ENCODE measurements at regions not wholly inside any gene's neighbourhood (a gene's known extent, or its start where the extent isn't known, plus 50 kb on each side); places are given as distances from the start of the nearest gene placed in this dataset.

DNA sequence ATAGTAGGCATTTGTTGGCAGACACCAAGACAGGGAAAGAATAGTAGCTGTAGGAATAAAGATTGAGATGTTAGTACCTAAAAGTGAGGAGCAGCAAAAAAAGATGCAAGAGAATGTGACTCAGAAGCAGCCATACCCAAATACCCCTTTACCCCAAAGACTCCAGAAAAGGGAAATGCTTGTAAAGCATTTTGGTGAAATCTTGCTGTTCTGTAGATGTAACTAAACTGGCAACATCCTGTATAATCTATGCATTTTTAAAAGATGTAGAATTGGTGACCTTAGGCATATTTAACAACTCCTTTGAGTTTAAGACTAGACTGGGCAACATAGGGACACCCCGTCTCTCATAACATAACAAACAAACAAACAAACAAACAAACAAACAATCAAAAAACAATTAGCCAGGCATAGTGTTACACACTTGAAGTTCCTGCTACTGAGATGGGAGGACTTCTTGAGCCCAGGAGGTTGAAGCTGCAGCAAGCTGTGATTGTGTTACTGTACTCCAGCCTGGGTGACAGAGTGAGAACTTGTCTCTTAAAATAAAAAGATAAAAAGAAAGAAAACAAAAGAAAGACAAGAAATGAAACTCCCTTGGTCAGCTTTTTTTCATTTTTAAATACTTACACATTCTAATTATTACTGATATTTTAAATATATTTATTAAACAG is 361.5 kb upstream of the KCNH8 start:
- no peak overlapping the region for H3K4me3 ChIP-seq (ENCODE audit: severe bottlenecking)
- ATAC-seq (ENCODE audit: low read depth) (no peak), DNase-seq (ENCODE audit: low spot score) (no peak)
- TF ChIP-seq, protein P1, sequence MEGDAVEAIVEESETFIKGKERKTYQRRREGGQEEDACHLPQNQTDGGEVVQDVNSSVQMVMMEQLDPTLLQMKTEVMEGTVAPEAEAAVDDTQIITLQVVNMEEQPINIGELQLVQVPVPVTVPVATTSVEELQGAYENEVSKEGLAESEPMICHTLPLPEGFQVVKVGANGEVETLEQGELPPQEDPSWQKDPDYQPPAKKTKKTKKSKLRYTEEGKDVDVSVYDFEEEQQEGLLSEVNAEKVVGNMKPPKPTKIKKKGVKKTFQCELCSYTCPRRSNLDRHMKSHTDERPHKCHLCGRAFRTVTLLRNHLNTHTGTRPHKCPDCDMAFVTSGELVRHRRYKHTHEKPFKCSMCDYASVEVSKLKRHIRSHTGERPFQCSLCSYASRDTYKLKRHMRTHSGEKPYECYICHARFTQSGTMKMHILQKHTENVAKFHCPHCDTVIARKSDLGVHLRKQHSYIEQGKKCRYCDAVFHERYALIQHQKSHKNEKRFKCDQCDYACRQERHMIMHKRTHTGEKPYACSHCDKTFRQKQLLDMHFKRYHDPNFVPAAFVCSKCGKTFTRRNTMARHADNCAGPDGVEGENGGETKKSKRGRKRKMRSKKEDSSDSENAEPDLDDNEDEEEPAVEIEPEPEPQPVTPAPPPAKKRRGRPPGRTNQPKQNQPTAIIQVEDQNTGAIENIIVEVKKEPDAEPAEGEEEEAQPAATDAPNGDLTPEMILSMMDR (IDR thresholded peaks at IDR 0.05; ENCODE audit: poor library complexity, severe bottlenecking), result no peak
- H3K9me3 ChIP-seq (ENCODE audit: severe bottlenecking), result no peaks in the 10 kb centered on the region
- no peaks in the 10 kb centered on the region for H3K4me1 ChIP-seq (ENCODE audit: insufficient read depth, poor library complexity, severe bottlenecking)
- no peaks in the 10 kb centered on the region for H3K36me3 ChIP-seq (ENCODE audit: low read depth)
- no peak overlapping the region for H3K27ac ChIP-seq (ENCODE audit: poor library complexity, severe bottlenecking)
- no peaks in the 10 kb centered on the region for H3K27me3 ChIP-seq (ENCODE audit: insufficient read depth, poor library complexity, severe bottlenecking)

DNA sequence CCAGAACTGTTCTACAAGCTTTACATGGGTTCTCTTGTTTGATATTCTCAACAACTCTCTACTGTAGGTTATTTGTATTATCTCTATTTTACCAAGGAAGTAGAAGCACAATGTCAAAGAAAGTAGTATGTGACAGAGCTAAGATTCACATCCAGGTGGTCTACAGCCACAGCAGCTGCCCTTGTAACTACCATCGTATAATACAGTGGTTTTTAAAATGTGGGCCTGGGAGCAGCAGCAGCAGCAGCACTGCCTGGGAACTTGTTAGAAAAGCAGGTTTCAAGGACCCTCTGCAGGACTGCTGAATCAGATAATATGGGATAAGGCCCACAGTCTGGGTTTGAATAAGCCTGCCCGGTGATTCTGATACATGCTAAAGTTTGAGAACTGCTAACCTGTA is 357.1 kb upstream of the SATB1 start:
- Histone ChIP-seq H3K36me3 (ENCODE audit: low read depth) (no peaks in the 10 kb centered on the region), H3K9me3 (ENCODE audit: severe bottlenecking) (no peaks in the 10 kb centered on the region), H3K27me3 (ENCODE audit: insufficient read depth, poor library complexity, severe bottlenecking) (no peaks in the 10 kb centered on the region), H3K27ac (ENCODE audit: poor library complexity, severe bottlenecking) (no peak overlapping the region), H3K4me3 (ENCODE audit: severe bottlenecking) (no peak overlapping the region), H3K4me1 (ENCODE audit: insufficient read depth, poor library complexity, severe bottlenecking) (no peaks in the 10 kb centered on the region)
- ATAC-seq (ENCODE audit: low read depth) (no peak), DNase-seq (ENCODE audit: low spot score) (no peak)
- TF ChIP-seq, protein P1 (IDR thresholded peaks at IDR 0.05; ENCODE audit: poor library complexity, severe bottlenecking), result no peak

DNA sequence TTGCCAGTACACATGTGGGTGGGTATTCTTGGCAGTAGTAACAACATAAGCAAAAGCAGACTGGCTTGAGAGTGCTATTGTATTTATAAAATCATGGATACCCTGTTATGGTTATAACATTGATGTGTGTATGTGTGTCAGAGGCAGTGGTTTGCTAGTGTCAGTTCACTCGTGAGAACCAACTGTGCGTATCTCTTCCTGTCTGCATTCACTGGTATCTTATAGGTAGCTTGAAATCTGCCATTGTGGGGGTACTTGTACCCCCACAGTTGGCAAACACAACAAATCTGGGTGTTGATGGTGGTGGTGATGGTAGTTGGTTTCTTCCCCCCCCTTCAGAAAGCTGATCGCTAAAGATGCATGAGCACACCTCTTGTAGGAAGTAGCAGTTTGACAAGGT is 355.8 kb upstream of the SATB1 start:
- DNase-seq (ENCODE audit: low spot score) (no peak), ATAC-seq (ENCODE audit: low read depth) (no peak)
- TF ChIP-seq, protein P1 (IDR thresholded peaks at IDR 0.05; ENCODE audit: poor library complexity, severe bottlenecking), result no peak
- Histone ChIP-seq H3K27ac (ENCODE audit: poor library complexity, severe bottlenecking) (no peak overlapping the region), H3K36me3 (ENCODE audit: low read depth) (no peaks in the 10 kb centered on the region), H3K27me3 (ENCODE audit: insufficient read depth, poor library complexity, severe bottlenecking) (no peaks in the 10 kb centered on the region), H3K4me3 (ENCODE audit: severe bottlenecking) (no peak overlapping the region), H3K4me1 (ENCODE audit: insufficient read depth, poor library complexity, severe bottlenecking) (no peaks in the 10 kb centered on the region), H3K9me3 (ENCODE audit: severe bottlenecking) (no peaks in the 10 kb centered on the region)

DNA sequence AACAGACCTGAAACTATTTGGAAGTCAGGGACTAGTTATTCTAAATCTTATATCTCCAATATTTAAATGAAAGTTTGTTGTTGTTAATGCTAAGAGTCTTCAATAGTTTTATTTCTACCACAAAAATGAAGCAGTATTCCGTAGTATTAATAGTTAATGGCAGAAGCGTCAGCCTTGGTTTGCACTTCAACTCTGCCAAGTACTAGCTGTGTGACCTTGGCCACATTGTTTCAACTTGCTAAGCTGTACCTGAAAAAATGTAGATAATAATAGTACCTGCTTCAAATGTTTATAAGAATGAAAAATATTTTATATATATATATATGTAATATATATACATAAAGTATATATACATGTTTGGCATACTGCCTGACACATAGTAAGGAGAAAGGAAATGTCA is 354.6 kb upstream of the SATB1 start:
- no peak overlapping the region for H3K27ac ChIP-seq (ENCODE audit: poor library complexity, severe bottlenecking)
- no peak overlapping the region for H3K4me3 ChIP-seq (ENCODE audit: severe bottlenecking)
- no peaks in the 10 kb centered on the region for H3K4me1 ChIP-seq (ENCODE audit: insufficient read depth, poor library complexity, severe bottlenecking)
- no peak for ATAC-seq (ENCODE audit: low read depth)
- no peaks in the 10 kb centered on the region for H3K36me3 ChIP-seq (ENCODE audit: low read depth)
- H3K9me3 ChIP-seq (ENCODE audit: severe bottlenecking), result no peaks in the 10 kb centered on the region
- no peaks in the 10 kb centered on the region for H3K27me3 ChIP-seq (ENCODE audit: insufficient read depth, poor library complexity, severe bottlenecking)
- DNase-seq (ENCODE audit: low spot score), result no peak
- TF ChIP-seq, protein P1 (IDR thresholded peaks at IDR 0.05; ENCODE audit: poor library complexity, severe bottlenecking), result no peak

DNA sequence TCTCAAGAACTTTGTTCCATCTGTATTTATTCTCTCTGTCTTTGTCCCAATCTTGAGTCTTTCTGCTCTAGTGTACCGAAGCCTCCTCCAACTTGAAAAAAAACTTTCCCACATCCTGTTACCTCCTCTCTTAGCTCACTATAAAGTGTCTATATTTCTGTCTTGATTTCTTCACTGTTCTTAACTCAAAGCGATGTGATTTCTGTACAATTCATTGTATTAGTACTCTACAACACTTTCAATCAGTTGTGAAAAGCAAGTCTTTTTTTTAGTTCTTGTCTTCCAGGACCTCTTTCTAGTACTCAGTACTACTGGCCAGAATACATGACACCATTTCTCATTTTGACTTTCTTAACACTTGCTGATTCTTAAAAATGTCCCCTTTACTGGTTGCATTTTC is 353.5 kb upstream of the SATB1 start:
- Histone ChIP-seq H3K27ac (ENCODE audit: poor library complexity, severe bottlenecking) (no peak overlapping the region), H3K9me3 (ENCODE audit: severe bottlenecking) (no peaks in the 10 kb centered on the region), H3K4me1 (ENCODE audit: insufficient read depth, poor library complexity, severe bottlenecking) (no peaks in the 10 kb centered on the region), H3K27me3 (ENCODE audit: insufficient read depth, poor library complexity, severe bottlenecking) (no peaks in the 10 kb centered on the region), H3K4me3 (ENCODE audit: severe bottlenecking) (no peak overlapping the region), H3K36me3 (ENCODE audit: low read depth) (no peaks in the 10 kb centered on the region)
- TF ChIP-seq, protein P1 (IDR thresholded peaks at IDR 0.05; ENCODE audit: poor library complexity, severe bottlenecking), result no peak
- DNase-seq (ENCODE audit: low spot score) (no peak), ATAC-seq (ENCODE audit: low read depth) (no peak; the same call in 2 of the 3 replicates)

Data from RWPE2 (cell line).